GM06990 (cell line): ENCODE measurements at regions not wholly inside any gene's neighbourhood (a gene's known extent, or its start where the extent isn't known, plus 50 kb on each side); places are given as distances from the start of the nearest gene placed in this dataset.

Experiments used
- DNase-seq: peaks from one replicate; pipeline ENCODE4 v3.0.0-alpha.2; 2011; ENCODE audit not compliant: insufficient read length; ENCODE audit errors: extremely low read depth
- H3K27me3 ChIP-seq: replicated peaks from 2 replicates; pipeline ENCODE4 v1.6.0; 2011; ENCODE audit warnings: low read length; ENCODE audit not compliant: control insufficient read depth, insufficient read depth
- H3K36me3 ChIP-seq: 2 replicates; pipeline ENCODE4 v1.5.1; 2011; ENCODE audit warnings: low read length; ENCODE audit not compliant: control insufficient read depth, insufficient read depth
- H3K4me3 ChIP-seq: replicated peaks from 2 replicates; pipeline ENCODE4 v1.5.1; 2011; ENCODE audit warnings: low read depth, mild to moderate bottlenecking, control low read depth, low read length
- CTCF ChIP-seq: IDR thresholded peaks from 2 replicates; pipeline ENCODE4 v1.5.1; 2011; ENCODE audit warnings: low read length, control low read depth, mild to moderate bottlenecking, inconsistent platforms; ENCODE audit not compliant: insufficient read depth, poor library complexity, severe bottlenecking

GRCh38 chr9:11023201-11023600 lies 410.4 kb upstream of the PTPRD start:
- H3K4me3 ChIP-seq = no peak overlapping the region
- H3K27me3 ChIP-seq = no peaks in the 10 kb centered on the region
- H3K36me3 ChIP-seq = no peaks in the 10 kb centered on the region
- no peak for DNase-seq
- TF ChIP-seq CTCF = no peak

- no peaks in the 10 kb centered on the region for H3K36me3 ChIP-seq
- H3K27me3 ChIP-seq = no peaks in the 10 kb centered on the region
- no peak for TF ChIP-seq CTCF
- no peak for DNase-seq
- no peak overlapping the region for H3K4me3 ChIP-seq
Measured at GRCh38 chr9:11025775-11026174, 413.0 kb upstream of the PTPRD start.

GRCh38 chr9:11038366-11038765 lies 425.6 kb upstream of the PTPRD start:
- H3K4me3 ChIP-seq = no peak overlapping the region
- DNase-seq = no peak
- no peaks in the 10 kb centered on the region for H3K27me3 ChIP-seq
- no peaks in the 10 kb centered on the region for H3K36me3 ChIP-seq
- TF ChIP-seq CTCF = no peak

- no peak for DNase-seq
- Histone ChIP-seq H3K27me3 (no peaks in the 10 kb centered on the region), H3K4me3 (no peak overlapping the region), H3K36me3 (no peaks in the 10 kb centered on the region)
- no peak for TF ChIP-seq CTCF
Measured at GRCh38 chr9:11039006-11039405, 426.2 kb upstream of the PTPRD start.

- no peak for TF ChIP-seq CTCF
- H3K27me3 ChIP-seq = no peaks in the 10 kb centered on the region
- DNase-seq = no peak
- H3K4me3 ChIP-seq = no peak overlapping the region
- no peaks in the 10 kb centered on the region for H3K36me3 ChIP-seq
Measured at GRCh38 chr9:11045589-11045988, 432.8 kb upstream of the PTPRD start.

GRCh38 chr9:11063263-11063662 lies 450.5 kb upstream of the PTPRD start:
- DNase-seq = no peak
- Histone ChIP-seq H3K4me3 (no peak overlapping the region), H3K27me3 (no peaks in the 10 kb centered on the region), H3K36me3 (no peaks in the 10 kb centered on the region)
- TF ChIP-seq CTCF = no peak
